K562 (cell line): ENCODE measurements at regions not wholly inside any gene's neighbourhood (a gene's known extent, or its start where the extent isn't known, plus 50 kb on each side); places are given as distances from the start of the nearest gene placed in this dataset.

Source experiments
- ATAC-seq: fragments of 200-7000 bp; cut with Tn5 transposase; 3 replicates; pipeline ENCODE4 v1.9.1; 2020; ENCODE audit warnings: moderate library complexity
- BruUV-seq: library from RNA; stranded (reverse); fragments of 400-500 nt; replicated peaks from 2 replicates; lab custom pipeline; 2021; lab: Mats Ljungman, UMichigan
- CTCF ChIA-PET: fragments of 300-600 bp; formaldehyde crosslinking; extraction: SDS; loops from one replicate; lab custom pipeline; 2021; ENCODE audit warnings: low intra/inter-chr PET ratio; lab: Yijun Ruan, JAX
- POLR2A ChIA-PET: fragments of 300-600, 350-650 bp; sonication (Branson Sonifier 250); formaldehyde crosslinking; extraction: SDS; loops from one replicate; lab custom pipeline; 2021; ENCODE audit warnings: antibody characterized with exemption, inconsistent platforms; lab: Yijun Ruan, JAX
- DNase-seq, 4 experiments: peaks; one replicate each; pipeline versions ENCODE4 v3.0.0 to v3.0.0-alpha.2; 2011 to 2018; ENCODE audit warnings: low spot score in 3 of 4, mixed read lengths in 3 of 4; ENCODE audit errors: extremely low read depth in 1 of 4
- FAIRE-seq: peaks from 2 replicates; lab custom pipeline; 2011; peaks lifted over from hg19 to GRCh38; lab: Jason Lieb, UNC
- H2AFZ ChIP-seq: 2 replicates; pipeline ENCODE4 v1.6.0; 2011; ENCODE audit warnings: low read depth, low read length, control low read depth, inconsistent platforms
- H3K27ac ChIP-seq: fragments of 200-600 bp; 3 replicates; pipeline ENCODE4 v1.8.0; 2011; ENCODE audit warnings: low read depth, mild to moderate bottlenecking, control low read depth, inconsistent platforms, low read length, moderate library complexity, mixed read lengths; ENCODE audit errors: extremely low read depth
- H3K27me3 ChIP-seq, 2 experiments: fragments of 300-600 bp in 1 of 2; 2 replicates in 1 of 2; 3 replicates in 1 of 2; pipeline versions ENCODE4 v1.6.0 to v1.8.0; 2011; ENCODE audit warnings: inconsistent platforms in 2 of 2, low read length in 2 of 2, mild to moderate bottlenecking in 1 of 2, mixed read lengths in 1 of 2, moderate library complexity in 1 of 2; ENCODE audit not compliant: control insufficient read depth in 2 of 2, insufficient read depth in 2 of 2
- H3K36me3 ChIP-seq: fragments of 300-600 bp; 3 replicates; pipeline ENCODE4 v1.8.0; 2011; ENCODE audit warnings: mild to moderate bottlenecking, low read length, inconsistent platforms; ENCODE audit not compliant: control insufficient read depth, insufficient read depth
- H3K4me1 ChIP-seq, 2 experiments: fragments of 200-600 bp in 1 of 2; replicated peaks in 1 of 2; 2 replicates in 1 of 2; 3 replicates in 1 of 2; pipeline versions ENCODE4 v1.5.1 to v1.8.0; 2011; ENCODE audit warnings: inconsistent platforms in 2 of 2, low read length in 2 of 2, mild to moderate bottlenecking in 1 of 2, mixed read lengths in 1 of 2, moderate library complexity in 1 of 2; ENCODE audit not compliant: control insufficient read depth in 2 of 2, insufficient read depth in 2 of 2
- H3K4me2 ChIP-seq: 2 replicates; pipeline ENCODE4 v1.6.1; 2011; ENCODE audit warnings: low read length, control low read depth, inconsistent platforms, mixed read lengths; ENCODE audit not compliant: insufficient read depth
- H3K4me3 ChIP-seq: fragments of 200-600 bp; sonication (generic), shearing (Covaris generic); 2 replicates; pipeline ENCODE4 v1.5.1; 2016; ENCODE audit warnings: control low read depth, inconsistent platforms
- H3K79me2 ChIP-seq: fragments of 200-600 bp; 3 replicates; pipeline ENCODE4 v1.8.0; 2011; ENCODE audit warnings: low read length, inconsistent platforms; ENCODE audit not compliant: control insufficient read depth, insufficient read depth
- H3K9ac ChIP-seq, 2 experiments: 2 replicates each; pipeline versions ENCODE4 v1.6.0 to v1.6.1; 2011; ENCODE audit warnings: low read depth in 2 of 2, low read length in 2 of 2, control low read depth in 1 of 2, inconsistent platforms in 1 of 2, mild to moderate bottlenecking in 1 of 2, mixed read lengths in 1 of 2; ENCODE audit not compliant: insufficient read depth in 1 of 2
- H3K9me1 ChIP-seq: one replicate; pipeline ENCODE4 v1.6.0; 2011; ENCODE audit warnings: inconsistent platforms, mild to moderate bottlenecking, low read length, moderate library complexity; ENCODE audit not compliant: control insufficient read depth, insufficient read depth
- H3K9me3 ChIP-seq: replicated peaks from 2 replicates; pipeline ENCODE4 v1.5.1; 2011; ENCODE audit warnings: low read depth, low read length, inconsistent platforms; ENCODE audit not compliant: control insufficient read depth, insufficient read depth
- H4K20me1 ChIP-seq: replicated peaks from 2 replicates; pipeline ENCODE4 v1.6.1; 2011; ENCODE audit warnings: low read length, inconsistent platforms, mixed read lengths; ENCODE audit not compliant: control insufficient read depth, insufficient read depth
- CGGBP1 ChIP-seq: fragments of 250-450 bp; sonication (Bioruptor Pico); IDR thresholded peaks from 2 replicates; pipeline ENCODE4 v1.9.0; 2021; ENCODE audit warnings: mild to moderate bottlenecking
- HDGF ChIP-seq: fragments of 450-650 bp; IDR thresholded peaks from 2 replicates; pipeline ENCODE4 v1.6.1; 2016
- HNRNPUL1 ChIP-seq: fragments of 200-400 bp; formaldehyde crosslinking; IDR thresholded peaks from 2 replicates; pipeline ENCODE4 v1.6.1; 2017; ENCODE audit warnings: low read length
- IRF1 ChIP-seq: sonication (generic); formaldehyde crosslinking; IDR thresholded peaks from 2 replicates; pipeline ENCODE4 v1.8.0; 2022; ENCODE audit warnings: missing genetic modification reagents, mild to moderate bottlenecking, borderline replicate concordance
- MECOM ChIP-seq: fragments of 250-450 bp; sonication (Bioruptor Pico); IDR thresholded peaks from 2 replicates; pipeline ENCODE4 v1.8.0; 2022; ENCODE audit warnings: inconsistent platforms
- PHF20 ChIP-seq: fragments of 450-650 bp; IDR thresholded peaks from 2 replicates; pipeline ENCODE4 v1.6.1; 2018; ENCODE audit not compliant: partially characterized antibody
- RBM25 ChIP-seq: fragments of 200-400 bp; formaldehyde crosslinking; IDR thresholded peaks from 2 replicates; pipeline ENCODE4 v1.6.1; 2018; ENCODE audit warnings: low read length, low read depth, moderate library complexity; ENCODE audit not compliant: severe bottlenecking
- WGBS: fragments of 100-300 bp; shearing (Covaris generic); methylation state at CpG from one replicate; pipeline ENCODE4 v1.1.6; 2016; ENCODE audit warnings: low coverage, mixed read lengths; ENCODE audit not compliant: insufficient coverage; ENCODE audit errors: missing lambda C conversion rate; 5-methylcytosine and 5-hydroxymethylcytosine counted together
- in situ Hi-C: fragments of 300-500 bp; cut with MboI; formaldehyde crosslinking; loops from 4 replicates; pipeline ENCODE4 v1.15.0; 2018; ENCODE audit warnings: inconsistent platforms, mixed read lengths
- intact Hi-C: fragments of 100-400 bp; cut with micrococcal nuclease; formaldehyde crosslinking; loops from 2 replicates; pipeline ENCODE4 v1.14.2; 2022

GRCh38 chr9:110087605-110088004 is 120.4 kb downstream of the C9orf152 start:
- ChIA-PET CTCF (no interaction called here), POLR2A (interaction anchor here (0.5 kb wide), 1 partner anchor 159 kb away, joined by 4 read pairs; no protein-coding TSS in a partner anchor)

More at GRCh38 chr9:110087605-110088004, 120.4 kb downstream of the C9orf152 start:
- no TSS peak for BruUV-seq
- no peak overlapping the region for H3K27ac ChIP-seq
- 4% methylated on average over 2 of the region's 2 CpGs for WGBS
- H3K27me3 ChIP-seq, result no peaks in the 10 kb centered on the region
- no peaks in the 10 kb centered on the region for H3K9me3 ChIP-seq
- H4K20me1 ChIP-seq, result no peaks in the 10 kb centered on the region
- no peak for FAIRE-seq
- H3K79me2 ChIP-seq, result no peaks in the 10 kb centered on the region
- DNase-seq, result no peak
- H2AFZ ChIP-seq, result no peak overlapping the region
- no peak for TF ChIP-seq PHF20
- TF ChIP-seq RBM25, result no peak
- TF ChIP-seq IRF1 (CRISPR knock-in tag), result no peak
- no peak for TF ChIP-seq CGGBP1
- no peak for TF ChIP-seq MECOM (CRISPR knock-in tag)
- TF ChIP-seq HNRNPUL1, result no peak
- no peak for TF ChIP-seq HDGF
- no peaks in the 10 kb centered on the region for H3K36me3 ChIP-seq
- intact Hi-C loops, result no loop called here
- in situ Hi-C loops, result no loop called here
- H3K4me1 ChIP-seq, result no peaks in the 10 kb centered on the region
- ATAC-seq, result no peak
- no peak overlapping the region for H3K4me3 ChIP-seq
- H3K9me1 ChIP-seq, result no peaks in the 10 kb centered on the region
- no peak overlapping the region for H3K4me2 ChIP-seq
- H3K9ac ChIP-seq, result no peak overlapping the region
